ENCODE measurements at regions not wholly inside any gene's neighbourhood (a gene's known extent, or its start where the extent isn't known, plus 50 kb on each side); places are given as distances from the start of the nearest gene placed in this dataset.

- no peak for TF ChIP-seq CTCF (IDR thresholded peaks at IDR 0.05)
- no peak for DNase-seq (ENCODE audit: low spot score)
- H3K4me3 ChIP-seq = no peak overlapping the region
- H3K27ac ChIP-seq = no peak overlapping the region
Measured at GRCh38 chr6:92847988-92848387, 571.4 kb downstream of the EPHA7 start.

GRCh38 chr6:92840246-92840930, 579.0 kb downstream of the EPHA7 start:
- no peak overlapping the region for H3K27ac ChIP-seq
- TF ChIP-seq CTCF (IDR thresholded peaks at IDR 0.05) = no peak
- no peak overlapping the region for H3K4me3 ChIP-seq
- DNase-seq (ENCODE audit: low spot score) = no peak

- DNase-seq (ENCODE audit: low spot score) = no peak
- H3K4me3 ChIP-seq = no peak overlapping the region
- H3K27ac ChIP-seq = no peak overlapping the region
- no peak for TF ChIP-seq CTCF (IDR thresholded peaks at IDR 0.05)
Measured at GRCh38 chr6:92828788-92829187, 590.6 kb downstream of the EPHA7 start.

GRCh38 chr6:92827104-92827503, 592.3 kb downstream of the EPHA7 start:
- no peak for TF ChIP-seq CTCF (IDR thresholded peaks at IDR 0.05)

GRCh38 chr6:92826633-92827032, 592.7 kb downstream of the EPHA7 start:
- no peak overlapping the region for H3K27ac ChIP-seq
- DNase-seq (ENCODE audit: low spot score) = no peak

More at GRCh38 chr6:92827104-92827503, 592.3 kb downstream of the EPHA7 start:
- Histone ChIP-seq H3K4me3 (no peak overlapping the region), H3K27ac (no peak overlapping the region)
- DNase-seq (ENCODE audit: low spot score) = no peak

GRCh38 chr6:92822222-92822621, 597.1 kb downstream of the EPHA7 start:
- H3K4me3 ChIP-seq = no peak overlapping the region
- no peak for TF ChIP-seq CTCF (IDR thresholded peaks at IDR 0.05)
- no peak for DNase-seq (ENCODE audit: low spot score)
- no peak overlapping the region for H3K27ac ChIP-seq

More at GRCh38 chr6:92826633-92827032, 592.7 kb downstream of the EPHA7 start:
- TF ChIP-seq CTCF (IDR thresholded peaks at IDR 0.05) = no peak
- no peak overlapping the region for H3K4me3 ChIP-seq

GRCh38 chr6:92820601-92821000, 598.8 kb downstream of the EPHA7 start:
- Histone ChIP-seq H3K27ac (no peak overlapping the region), H3K4me3 (no peak overlapping the region)
- DNase-seq (ENCODE audit: low spot score) = no peak
- no peak for TF ChIP-seq CTCF (IDR thresholded peaks at IDR 0.05)
